ENCODE measurements at regions not wholly inside any gene's neighbourhood (a gene's known extent, or its start where the extent isn't known, plus 50 kb on each side); places are given as distances from the start of the nearest gene placed in this dataset.

DNA sequence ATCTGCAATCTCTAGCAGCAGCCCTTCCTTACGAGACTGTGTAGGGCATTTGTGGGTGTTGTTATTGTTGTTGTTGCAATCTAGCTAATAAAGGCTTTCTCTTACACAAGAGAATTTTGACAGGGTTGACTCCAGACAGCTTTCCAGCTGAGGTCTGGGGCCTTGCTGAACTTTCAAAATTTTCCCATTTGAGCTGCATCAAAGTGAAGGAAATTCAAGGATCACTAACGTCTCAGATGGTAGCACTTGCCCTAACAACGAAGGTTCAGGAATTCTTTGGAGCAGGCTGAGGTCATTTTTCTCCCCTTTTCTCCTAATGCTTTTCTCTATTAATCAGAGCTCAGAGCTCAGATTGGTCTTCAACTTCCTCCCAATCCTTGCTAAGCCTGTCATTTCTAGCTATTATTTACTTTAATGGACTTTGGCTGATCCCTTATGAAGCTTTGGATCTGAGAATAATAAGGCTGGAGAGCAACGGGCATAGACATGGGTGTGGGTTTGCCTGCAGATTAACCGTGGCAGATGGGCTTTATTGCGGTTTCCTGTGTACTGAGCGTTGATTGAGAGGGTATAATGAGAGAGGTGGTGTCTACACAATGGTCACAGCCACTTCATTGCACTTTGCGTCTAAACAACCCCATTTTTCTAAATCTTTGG lies 614.0 kb upstream of the AGTR1 start:
- TF ChIP-seq, protein P1, sequence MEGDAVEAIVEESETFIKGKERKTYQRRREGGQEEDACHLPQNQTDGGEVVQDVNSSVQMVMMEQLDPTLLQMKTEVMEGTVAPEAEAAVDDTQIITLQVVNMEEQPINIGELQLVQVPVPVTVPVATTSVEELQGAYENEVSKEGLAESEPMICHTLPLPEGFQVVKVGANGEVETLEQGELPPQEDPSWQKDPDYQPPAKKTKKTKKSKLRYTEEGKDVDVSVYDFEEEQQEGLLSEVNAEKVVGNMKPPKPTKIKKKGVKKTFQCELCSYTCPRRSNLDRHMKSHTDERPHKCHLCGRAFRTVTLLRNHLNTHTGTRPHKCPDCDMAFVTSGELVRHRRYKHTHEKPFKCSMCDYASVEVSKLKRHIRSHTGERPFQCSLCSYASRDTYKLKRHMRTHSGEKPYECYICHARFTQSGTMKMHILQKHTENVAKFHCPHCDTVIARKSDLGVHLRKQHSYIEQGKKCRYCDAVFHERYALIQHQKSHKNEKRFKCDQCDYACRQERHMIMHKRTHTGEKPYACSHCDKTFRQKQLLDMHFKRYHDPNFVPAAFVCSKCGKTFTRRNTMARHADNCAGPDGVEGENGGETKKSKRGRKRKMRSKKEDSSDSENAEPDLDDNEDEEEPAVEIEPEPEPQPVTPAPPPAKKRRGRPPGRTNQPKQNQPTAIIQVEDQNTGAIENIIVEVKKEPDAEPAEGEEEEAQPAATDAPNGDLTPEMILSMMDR (optimal IDR thresholded peaks at IDR 0.05 in 1 of 3, IDR thresholded peaks at IDR 0.05 in 1 of 3, conservative IDR thresholded peaks at IDR 0.05 in 1 of 3; ENCODE audit: extremely low read depth in 1 of 3, insufficient read depth in 2 of 3, low read length in 3 of 3): no peak
- TF ChIP-seq EZH2 (IDR thresholded peaks at IDR 0.05; ENCODE audit: low read length): no peak

All from keratinocyte (primary cell).